ENCODE measurements at regions not wholly inside any gene's neighbourhood (a gene's known extent, or its start where the extent isn't known, plus 50 kb on each side); places are given as distances from the start of the nearest gene placed in this dataset.

- no peak for TF ChIP-seq CTCF (IDR thresholded peaks at IDR 0.05; ENCODE audit: insufficient read depth, low read length, missing control alignments)
- POLR2A ChIA-PET = no interaction called here
- CTCF ChIA-PET = no interaction called here
- DNase-seq (ENCODE audit: low read depth, low spot score) = no peak
- H3K4me3 ChIP-seq (ENCODE audit: low read depth, low read length) = no peak overlapping the region
Measured at GRCh38 chr6:68368845-68369244, 266.2 kb upstream of the ADGRB3 start.

- ChIA-PET CTCF (no interaction called here), POLR2A (no interaction called here)
- no peak for DNase-seq (ENCODE audit: low read depth, low spot score)
- no peak for TF ChIP-seq CTCF (IDR thresholded peaks at IDR 0.05; ENCODE audit: insufficient read depth, low read length, missing control alignments)
- no peak overlapping the region for H3K4me3 ChIP-seq (ENCODE audit: low read depth, low read length)
Measured at GRCh38 chr6:68364271-68364805, 270.7 kb upstream of the ADGRB3 start.

- no peak overlapping the region for H3K4me3 ChIP-seq (ENCODE audit: low read depth, low read length)
- peak; percentile 23 for TF ChIP-seq CTCF (IDR thresholded peaks at IDR 0.05; ENCODE audit: insufficient read depth, low read length, missing control alignments)
- ChIA-PET CTCF (no interaction called here), POLR2A (no interaction called here)
- DNase-seq (ENCODE audit: low read depth, low spot score) = no peak
Measured at GRCh38 chr6:68343901-68344300, 291.2 kb upstream of the ADGRB3 start.

- DNase-seq (ENCODE audit: low read depth, low spot score) = no peak
- ChIA-PET CTCF (no interaction called here), POLR2A (no interaction called here)
- no peak overlapping the region for H3K4me3 ChIP-seq (ENCODE audit: low read depth, low read length)
- no peak for TF ChIP-seq CTCF (IDR thresholded peaks at IDR 0.05; ENCODE audit: insufficient read depth, low read length, missing control alignments)
Measured at GRCh38 chr6:68342286-68342685, 292.8 kb upstream of the ADGRB3 start.

- ChIA-PET CTCF (no interaction called here), POLR2A (no interaction called here)
- DNase-seq (ENCODE audit: low read depth, low spot score) = no peak
- no peak overlapping the region for H3K4me3 ChIP-seq (ENCODE audit: low read depth, low read length)
- no peak for TF ChIP-seq CTCF (IDR thresholded peaks at IDR 0.05; ENCODE audit: insufficient read depth, low read length, missing control alignments)
Measured at GRCh38 chr6:68339488-68340131, 295.5 kb upstream of the ADGRB3 start.

GRCh38 chr6:68333442-68333841 lies 301.6 kb upstream of the ADGRB3 start:
- DNase-seq (ENCODE audit: low read depth, low spot score) = no peak
- no peak overlapping the region for H3K4me3 ChIP-seq (ENCODE audit: low read depth, low read length)
- no peak for TF ChIP-seq CTCF (IDR thresholded peaks at IDR 0.05; ENCODE audit: insufficient read depth, low read length, missing control alignments)
- ChIA-PET CTCF (no interaction called here), POLR2A (no interaction called here)

Data from AG04449 (cell line).